DND-41 (cell line): ENCODE measurements at regions not wholly inside any gene's neighbourhood (a gene's known extent, or its start where the extent isn't known, plus 50 kb on each side); places are given as distances from the start of the nearest gene placed in this dataset.

Experiments used
- ATAC-seq: fragments of 200-7000 bp; cut with Tn5 transposase; 3 replicates; pipeline ENCODE4 v1.9.1; 2021; ENCODE audit warnings: low read depth; ENCODE audit not compliant: insufficient read depth
- DNase-seq: peaks from one replicate; pipeline ENCODE4 v3.0.0-alpha.2; 2020
- H2AFZ ChIP-seq: 2 replicates; pipeline ENCODE4 v1.6.0; 2012; ENCODE audit warnings: low read depth, low read length
- H3K27ac ChIP-seq: 2 replicates; pipeline ENCODE4 v1.5.1; 2012; ENCODE audit warnings: low read length, inconsistent platforms
- H3K27me3 ChIP-seq: fragments of 200-600 bp; sonication (generic); 2 replicates; pipeline ENCODE4 v1.6.0; 2012; ENCODE audit warnings: low read length, mild to moderate bottlenecking, inconsistent platforms; ENCODE audit not compliant: insufficient read depth, poor library complexity
- H3K36me3 ChIP-seq: 2 replicates; pipeline ENCODE4 v1.5.1; 2012; ENCODE audit warnings: low read length, inconsistent platforms; ENCODE audit not compliant: insufficient read depth
- H3K4me1 ChIP-seq: 2 replicates; pipeline ENCODE4 v1.5.1; 2012; ENCODE audit warnings: mild to moderate bottlenecking, low read length; ENCODE audit not compliant: insufficient read depth
- H3K4me2 ChIP-seq: 2 replicates; pipeline ENCODE4 v1.6.0; 2012; ENCODE audit warnings: mild to moderate bottlenecking, moderate library complexity, low read length, inconsistent platforms; ENCODE audit not compliant: insufficient read depth
- H3K4me3 ChIP-seq, 2 experiments: fragments of 200-600 bp in 1 of 2; shearing (Covaris generic) in 1 of 2; 2 replicates each; pipeline ENCODE4 v1.5.1; 2012 to 2016; ENCODE audit warnings: inconsistent platforms in 2 of 2, low read length in 2 of 2, mild to moderate bottlenecking in 2 of 2, low read depth in 1 of 2, moderate library complexity in 1 of 2
- H3K79me2 ChIP-seq: 2 replicates; pipeline ENCODE4 v1.6.0; 2012; ENCODE audit warnings: low read length, inconsistent platforms; ENCODE audit not compliant: insufficient read depth
- H3K9ac ChIP-seq: 2 replicates; pipeline ENCODE4 v1.6.0; 2012; ENCODE audit warnings: low read depth, mild to moderate bottlenecking, inconsistent platforms, low read length, moderate library complexity
- H3K9me3 ChIP-seq: 2 replicates; pipeline ENCODE4 v1.5.1; 2012; ENCODE audit warnings: low read length, moderate library complexity, mild to moderate bottlenecking, inconsistent platforms; ENCODE audit not compliant: insufficient read depth, severe bottlenecking
- H4K20me1 ChIP-seq: 2 replicates; pipeline ENCODE4 v1.6.0; 2012; ENCODE audit warnings: low read length; ENCODE audit not compliant: insufficient read depth
- CTCF ChIP-seq: IDR thresholded peaks from 2 replicates; pipeline ENCODE4 v1.5.1; 2012; ENCODE audit warnings: borderline replicate concordance, low read length, moderate library complexity, mild to moderate bottlenecking; ENCODE audit not compliant: poor library complexity, severe bottlenecking; ENCODE audit errors: extremely low read depth
- EZH2 ChIP-seq: IDR thresholded peaks from 3 replicates; pipeline ENCODE4 v1.6.1; 2012; ENCODE audit warnings: borderline replicate concordance, low read depth, mild to moderate bottlenecking, moderate library complexity, low read length, inconsistent platforms; ENCODE audit not compliant: severe bottlenecking

GRCh38 chr1:220982686-220983085 lies 103.4 kb downstream of the HLX start:
- TF ChIP-seq CTCF (no peak), EZH2 (no peak)
- no peak overlapping the region for H2AFZ ChIP-seq
- no peak overlapping the region for H3K9ac ChIP-seq
- H3K79me2 ChIP-seq, result no peaks in the 10 kb centered on the region
- no peaks in the 10 kb centered on the region for H3K36me3 ChIP-seq
- H3K4me1 ChIP-seq, result no peaks in the 10 kb centered on the region
- DNase-seq, result no peak
- H3K4me3 ChIP-seq, result no peak overlapping the region
- ATAC-seq, result no peak
- no peak overlapping the region for H3K27ac ChIP-seq
- no peak overlapping the region for H3K4me2 ChIP-seq
- no peaks in the 10 kb centered on the region for H3K27me3 ChIP-seq
- no peaks in the 10 kb centered on the region for H3K9me3 ChIP-seq
- no peaks in the 10 kb centered on the region for H4K20me1 ChIP-seq

GRCh38 chr1:220983877-220984635 lies 104.8 kb downstream of the HLX start:
- TF ChIP-seq EZH2 (no peak), CTCF (no peak)
- no peaks in the 10 kb centered on the region for H3K36me3 ChIP-seq
- H2AFZ ChIP-seq, result no peak overlapping the region
- H3K4me3 ChIP-seq, result no peak overlapping the region
- no peak overlapping the region for H3K4me2 ChIP-seq
- H3K4me1 ChIP-seq, result no peaks in the 10 kb centered on the region
- H3K9me3 ChIP-seq, result no peaks in the 10 kb centered on the region
- H3K9ac ChIP-seq, result no peak overlapping the region
- H3K27me3 ChIP-seq, result no peaks in the 10 kb centered on the region
- DNase-seq (no peak), ATAC-seq (no peak)
- H3K27ac ChIP-seq, result no peak overlapping the region
- no peaks in the 10 kb centered on the region for H4K20me1 ChIP-seq
- H3K79me2 ChIP-seq, result no peaks in the 10 kb centered on the region

- DNase-seq, result no peak
- Histone ChIP-seq H4K20me1 (no peaks in the 10 kb centered on the region), H3K27ac (no peak overlapping the region), H2AFZ (no peak overlapping the region), H3K9me3 (no peaks in the 10 kb centered on the region), H3K9ac (no peak overlapping the region), H3K4me3 (no peak overlapping the region), H3K79me2 (no peaks in the 10 kb centered on the region), H3K4me1 (no peaks in the 10 kb centered on the region), H3K4me2 (no peak overlapping the region), H3K36me3 (no peaks in the 10 kb centered on the region), H3K27me3 (no peaks in the 10 kb centered on the region)
- ATAC-seq, result no peak
- TF ChIP-seq EZH2 (no peak), CTCF (no peak)
Observed at GRCh38 chr1:220990427-220991339, 111.4 kb downstream of the HLX start.
